ENCODE measurements at regions not wholly inside any gene's neighbourhood (a gene's known extent, or its start where the extent isn't known, plus 50 kb on each side); places are given as distances from the start of the nearest gene placed in this dataset.

- TF ChIP-seq SREBF1 (IDR thresholded peaks at IDR 0.05; ENCODE audit: borderline replicate concordance, low read depth, low read length) (no peak), EZH2 (IDR thresholded peaks at IDR 0.05; ENCODE audit: borderline replicate concordance, low read depth, low read length) (no peak), CHD1 (IDR thresholded peaks at IDR 0.05; ENCODE audit: low read length) (no peak), MLX (CRISPR knock-in tag; conservative IDR thresholded peaks at IDR 0.05) (no peak), ZNF644 (tag; IDR thresholded peaks at IDR 0.05; ENCODE audit: low read depth) (no peak), ZKSCAN1 (IDR thresholded peaks at IDR 0.05; ENCODE audit: low read depth, low read length) (no peak), NR0B1 (IDR thresholded peaks at IDR 0.05; ENCODE audit: partially characterized antibody) (no peak), STAT5B (CRISPR knock-in tag; IDR thresholded peaks at IDR 0.05) (no peak)
Measured at GRCh38 chr6:164104432-164104831, 689.9 kb downstream of the QKI start.

Measured in K562 (cell line).